ENCODE measurements at regions not wholly inside any gene's neighbourhood (a gene's known extent, or its start where the extent isn't known, plus 50 kb on each side); places are given as distances from the start of the nearest gene placed in this dataset.

- TF ChIP-seq CTCF (IDR thresholded peaks at IDR 0.05) (no peak), POLR2A (IDR thresholded peaks at IDR 0.05) (no peak)
Measured at GRCh38 chr5:2163060-2163856, 280.5 kb upstream of the IRX4 start.

Measured in lower leg skin (tissue), 3 donors.